Fibroblast of pulmonary artery (primary cell): ENCODE measurements at regions not wholly inside any gene's neighbourhood (a gene's known extent, or its start where the extent isn't known, plus 50 kb on each side); places are given as distances from the start of the nearest gene placed in this dataset.
A peak's percentile ranks its signal among the peaks of the same experiment; 100 is the strongest.
"Not testable (repeated sequence)": the region's sequence is repeated elsewhere in the genome, so short reads cannot be mapped to it uniquely, and the experiment has no call there.

Source experiments
- DNase-seq: peaks from one replicate; pipeline ENCODE4 v3.0.0-alpha.2; 2010; ENCODE audit warnings: low read depth
- H3K4me3 ChIP-seq: replicated peaks from 2 replicates; pipeline ENCODE4 v1.5.1; 2011; ENCODE audit warnings: low read depth, mild to moderate bottlenecking, control low read depth, low read length, moderate library complexity
- CTCF ChIP-seq: IDR thresholded peaks from 2 replicates; pipeline ENCODE4 v1.5.1; 2011; ENCODE audit warnings: mild to moderate bottlenecking, control low read depth, low read length, inconsistent platforms; ENCODE audit errors: missing control alignments

DNA sequence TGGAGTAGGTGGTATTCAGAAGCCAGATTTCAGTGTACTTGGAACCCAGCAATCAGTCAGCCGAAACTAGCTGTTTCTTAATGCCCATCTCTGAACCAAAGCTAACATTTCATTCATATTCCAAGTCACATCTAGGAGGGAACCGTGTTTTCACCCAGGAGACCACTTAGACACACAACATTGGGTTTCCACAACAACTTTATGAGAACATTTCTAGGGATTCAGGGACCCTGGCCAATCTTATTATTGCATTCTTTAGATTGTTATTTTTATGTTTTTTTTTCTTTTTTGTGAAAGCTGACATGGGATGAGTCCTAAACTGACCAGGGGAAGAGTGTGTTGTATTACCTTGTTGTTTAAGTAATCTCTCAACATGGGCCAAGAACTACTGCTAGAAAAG is 72.5 kb upstream of the KIAA0040 start:
- TF ChIP-seq CTCF: no peak
- no peak overlapping the region for H3K4me3 ChIP-seq
- DNase-seq: no peak

DNA sequence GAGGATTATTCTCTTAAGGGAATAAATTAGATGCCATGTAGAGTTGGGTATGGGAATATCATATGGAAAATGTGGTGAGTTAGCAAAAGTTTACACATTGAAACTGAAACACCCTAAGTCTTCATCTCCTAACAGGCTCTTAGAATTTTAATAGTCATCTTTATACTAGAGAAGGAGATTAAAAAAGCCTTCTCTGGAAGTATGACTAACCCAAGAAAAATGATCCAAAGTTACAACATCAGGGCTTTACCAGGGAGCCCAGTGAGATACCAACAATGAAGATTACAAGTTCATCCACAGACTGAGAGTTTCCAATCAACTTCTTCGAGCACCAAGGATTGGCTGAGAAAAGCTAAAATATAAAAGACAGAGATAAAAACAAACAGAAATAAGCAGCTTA is 70.0 kb upstream of the KIAA0040 start:
- TF ChIP-seq CTCF: no peak
- H3K4me3 ChIP-seq: no peak overlapping the region

GRCh38 chr1:175256246-175256645 is 63.7 kb upstream of the KIAA0040 start:
- DNase-seq, H3K4me3 ChIP-seq: not testable (repeated sequence)

More for the DNA sequence above, 70.0 kb upstream of the KIAA0040 start:
- DNase-seq: peak; percentile 11

DNA sequence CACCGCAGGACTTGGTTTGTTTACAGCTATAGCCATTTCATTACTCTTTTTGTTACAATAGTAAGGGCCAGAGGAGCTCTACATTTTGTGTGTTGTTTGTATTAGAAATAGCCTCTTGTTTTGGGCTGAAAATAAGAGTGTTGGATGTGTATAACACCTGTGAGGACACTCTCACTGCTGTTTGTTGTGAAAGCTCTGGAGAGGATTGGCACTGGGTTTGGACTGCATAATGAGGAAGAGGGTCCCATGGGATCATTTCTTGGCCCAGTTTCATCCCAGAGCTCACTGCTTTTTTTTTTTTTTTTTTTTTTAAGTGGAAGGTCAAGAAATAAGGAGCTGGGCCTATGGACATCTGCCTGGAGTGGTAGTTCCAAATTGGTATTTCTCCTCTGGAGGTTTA is 61.6 kb upstream of the KIAA0040 start:
- H3K4me3 ChIP-seq: no peak overlapping the region
- no peak for DNase-seq
- no peak for TF ChIP-seq CTCF

DNA sequence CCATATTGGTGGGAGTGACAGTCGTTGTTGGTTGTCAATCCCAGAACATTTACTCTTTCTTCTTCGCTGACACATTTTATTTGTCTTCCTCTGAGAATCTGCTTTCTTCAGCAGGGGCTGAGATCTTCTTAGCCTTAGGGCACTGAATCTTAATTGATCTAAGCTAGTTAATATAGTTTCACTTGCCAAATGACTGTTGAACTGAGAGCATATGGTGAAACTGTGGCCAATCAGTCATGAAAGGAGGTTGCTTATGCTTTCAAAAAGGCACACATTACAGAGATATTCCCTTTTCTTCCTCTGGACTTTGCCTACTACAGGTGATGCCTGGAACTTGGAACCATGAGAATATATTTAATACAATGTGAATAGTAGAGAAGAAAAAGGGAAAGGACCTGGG is 60.0 kb upstream of the KIAA0040 start:
- no peak for DNase-seq
- TF ChIP-seq CTCF: no peak
- H3K4me3 ChIP-seq: no peak overlapping the region

GRCh38 chr1:175250027-175250426 is 57.5 kb upstream of the KIAA0040 start:
- DNase-seq: no peak
- TF ChIP-seq CTCF: no peak
- H3K4me3 ChIP-seq: no peak overlapping the region

DNA sequence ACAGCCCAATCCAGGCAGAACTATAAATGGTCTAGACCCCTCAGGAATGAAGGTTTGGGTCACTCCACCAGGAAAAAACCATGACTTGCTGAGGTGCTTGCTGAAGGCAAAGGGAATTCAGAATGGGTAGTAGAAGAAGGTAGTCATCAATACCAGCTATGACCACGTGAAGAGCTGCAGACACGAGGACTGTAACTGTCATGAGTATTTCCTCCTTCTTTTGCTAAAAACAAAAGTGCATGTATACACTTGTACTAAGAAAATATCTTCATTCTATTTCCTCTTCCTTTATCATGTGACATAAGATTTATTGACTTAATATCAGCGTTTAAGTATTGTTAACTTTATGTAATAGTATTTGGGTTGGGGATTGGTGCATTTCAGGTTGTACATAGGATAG is 55.5 kb upstream of the KIAA0040 start:
- not testable (repeated sequence) for H3K4me3 ChIP-seq, DNase-seq

GRCh38 chr1:175247056-175247455 is 54.5 kb upstream of the KIAA0040 start:
- H3K4me3 ChIP-seq, DNase-seq: not testable (repeated sequence)

GRCh38 chr1:175245324-175245723 is 52.7 kb upstream of the KIAA0040 start:
- no peak for DNase-seq
- no peak overlapping the region for H3K4me3 ChIP-seq
- no peak for TF ChIP-seq CTCF
